ENCODE measurements at regions not wholly inside any gene's neighbourhood (a gene's known extent, or its start where the extent isn't known, plus 50 kb on each side); places are given as distances from the start of the nearest gene placed in this dataset.

DNA sequence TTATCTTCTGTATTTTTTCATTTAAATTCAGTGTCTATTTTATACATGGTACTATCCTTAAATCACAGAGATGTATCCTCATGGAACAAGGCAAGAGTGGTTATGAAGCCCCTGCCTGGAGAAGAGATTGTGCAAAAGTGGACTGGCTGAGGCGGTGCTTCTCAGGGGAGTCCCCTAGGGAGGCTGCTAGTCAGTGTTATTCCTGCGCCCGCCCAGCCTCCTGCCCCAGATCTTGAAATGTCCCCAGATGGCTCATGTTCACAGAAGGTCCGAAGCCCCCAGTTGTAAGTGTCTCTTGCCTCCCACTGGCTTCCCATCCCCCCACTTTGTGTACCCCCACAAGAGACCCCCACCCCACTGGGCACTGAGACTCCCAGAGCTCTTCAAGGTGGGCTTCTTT is 366.9 kb downstream of the TNS3 start:
- TF ChIP-seq TAF1 (IDR thresholded peaks at IDR 0.05; ENCODE audit: borderline replicate concordance, low read depth, low read length), result no peak
- no peak for TF ChIP-seq FOXK2 (IDR thresholded peaks at IDR 0.05)
- TF ChIP-seq POLR2AphosphoS5 (IDR thresholded peaks at IDR 0.05; ENCODE audit: low read length), result no peak
- TF ChIP-seq POLR2A (IDR thresholded peaks at IDR 0.05; ENCODE audit: low read depth, low read length), result no peak
- TF ChIP-seq, protein P1, sequence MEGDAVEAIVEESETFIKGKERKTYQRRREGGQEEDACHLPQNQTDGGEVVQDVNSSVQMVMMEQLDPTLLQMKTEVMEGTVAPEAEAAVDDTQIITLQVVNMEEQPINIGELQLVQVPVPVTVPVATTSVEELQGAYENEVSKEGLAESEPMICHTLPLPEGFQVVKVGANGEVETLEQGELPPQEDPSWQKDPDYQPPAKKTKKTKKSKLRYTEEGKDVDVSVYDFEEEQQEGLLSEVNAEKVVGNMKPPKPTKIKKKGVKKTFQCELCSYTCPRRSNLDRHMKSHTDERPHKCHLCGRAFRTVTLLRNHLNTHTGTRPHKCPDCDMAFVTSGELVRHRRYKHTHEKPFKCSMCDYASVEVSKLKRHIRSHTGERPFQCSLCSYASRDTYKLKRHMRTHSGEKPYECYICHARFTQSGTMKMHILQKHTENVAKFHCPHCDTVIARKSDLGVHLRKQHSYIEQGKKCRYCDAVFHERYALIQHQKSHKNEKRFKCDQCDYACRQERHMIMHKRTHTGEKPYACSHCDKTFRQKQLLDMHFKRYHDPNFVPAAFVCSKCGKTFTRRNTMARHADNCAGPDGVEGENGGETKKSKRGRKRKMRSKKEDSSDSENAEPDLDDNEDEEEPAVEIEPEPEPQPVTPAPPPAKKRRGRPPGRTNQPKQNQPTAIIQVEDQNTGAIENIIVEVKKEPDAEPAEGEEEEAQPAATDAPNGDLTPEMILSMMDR (IDR thresholded peaks at IDR 0.05 in 2 of 3, conservative IDR thresholded peaks at IDR 0.05 in 1 of 3; ENCODE audit: control insufficient read depth in 2 of 3, extremely low read depth in 1 of 3, insufficient read depth in 1 of 3, low read depth in 3 of 3, low read length in 3 of 3), result no peak
- TF ChIP-seq EP300 (IDR thresholded peaks at IDR 0.05; ENCODE audit: borderline replicate concordance in 1 of 2, control insufficient read depth in 1 of 2, low read depth in 2 of 2, low read length in 2 of 2), result no peak
- no peak for TF ChIP-seq ZZZ3 (IDR thresholded peaks at IDR 0.05; ENCODE audit: control insufficient read depth, insufficient read length, low read depth)
- no peak for TF ChIP-seq MYC (IDR thresholded peaks at IDR 0.05; ENCODE audit: insufficient read depth, insufficient read length, insufficient replicate concordance, low read length, severe bottlenecking)
- TF ChIP-seq EZH2 (IDR thresholded peaks at IDR 0.05; ENCODE audit: borderline replicate concordance, control insufficient read depth, low read depth, low read length), result no peak
- TF ChIP-seq YY1 (IDR thresholded peaks at IDR 0.05; ENCODE audit: low read depth, low read length), result no peak
